NCI-H1694 (cell line): ENCODE measurements at regions not wholly inside any gene's neighbourhood (a gene's known extent, or its start where the extent isn't known, plus 50 kb on each side); places are given as distances from the start of the nearest gene placed in this dataset.

Experiments
- DNase-seq: peaks from one replicate; lab custom pipeline; 2025; lab: John Stamatoyannopoulos, UW

GRCh38 chr13:104843401-104843800 lies 1692.1 kb downstream of the EFNB2 start:
- DNase-seq, result no peak

DNA sequence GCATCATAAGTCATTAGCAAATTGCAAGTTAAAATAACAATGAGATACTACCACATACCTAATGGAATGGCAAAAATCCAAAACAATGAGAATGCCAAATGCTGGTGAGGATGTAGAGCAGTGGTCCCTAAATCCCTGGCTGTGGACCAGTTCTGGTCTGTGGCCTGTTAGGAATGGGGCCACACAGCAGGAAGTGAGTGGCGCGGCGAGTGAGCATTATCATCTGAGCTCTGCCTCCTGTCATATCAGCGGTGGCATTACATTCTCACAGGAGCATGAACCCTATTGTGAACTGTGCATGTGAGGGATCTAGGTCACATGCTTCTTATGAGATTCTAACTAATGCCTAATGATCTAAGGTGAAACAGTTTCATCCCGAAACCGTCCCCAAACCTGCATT lies 1694.4 kb downstream of the EFNB2 start:
- DNase-seq, result no peak

- no peak for DNase-seq
Observed at GRCh38 chr13:104837756-104838155, 1697.7 kb downstream of the EFNB2 start.

- no peak for DNase-seq
Observed at GRCh38 chr13:104833221-104833620, 1702.2 kb downstream of the EFNB2 start.

DNA sequence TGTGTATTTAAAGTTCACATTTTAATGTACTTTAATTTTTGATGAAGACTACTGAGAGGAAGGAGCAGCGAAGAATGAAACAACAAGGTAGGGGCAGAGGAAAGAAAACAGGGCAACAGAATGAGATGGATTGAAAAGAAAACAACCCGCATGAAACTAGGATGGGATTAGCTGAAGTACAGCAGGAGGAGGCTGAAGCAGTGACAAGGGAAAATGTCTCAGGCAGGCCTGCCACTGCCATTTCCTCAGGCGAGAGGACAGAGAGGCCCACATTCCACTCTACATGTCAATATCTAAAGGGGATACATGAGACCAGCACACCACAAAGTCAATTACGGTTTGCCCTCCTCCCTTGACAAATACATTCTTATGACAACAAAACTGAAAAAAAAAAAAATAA lies 1703.2 kb downstream of the EFNB2 start:
- no peak for DNase-seq

- DNase-seq, result no peak
Observed at GRCh38 chr13:104831831-104832230, 1703.6 kb downstream of the EFNB2 start.

DNA sequence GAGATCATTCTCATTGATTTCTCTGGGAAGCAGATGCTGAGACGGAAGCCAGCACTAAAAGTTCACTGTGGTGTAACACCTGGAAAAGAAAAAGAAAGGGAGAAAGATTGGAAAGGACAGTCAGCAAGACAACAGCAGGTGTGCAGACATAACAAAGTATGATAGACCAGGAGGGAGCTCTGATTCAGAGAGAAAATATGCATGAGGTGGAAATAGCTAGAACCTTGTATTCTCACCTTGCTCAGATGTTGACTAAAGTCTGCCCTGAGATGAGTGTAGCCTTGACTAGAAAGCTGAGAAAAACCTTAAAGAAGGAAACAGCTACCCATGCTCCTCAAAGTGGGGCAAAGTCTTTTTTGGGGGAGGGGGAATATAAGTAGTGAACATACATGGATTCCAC lies 1711.8 kb downstream of the EFNB2 start:
- no peak for DNase-seq

DNA sequence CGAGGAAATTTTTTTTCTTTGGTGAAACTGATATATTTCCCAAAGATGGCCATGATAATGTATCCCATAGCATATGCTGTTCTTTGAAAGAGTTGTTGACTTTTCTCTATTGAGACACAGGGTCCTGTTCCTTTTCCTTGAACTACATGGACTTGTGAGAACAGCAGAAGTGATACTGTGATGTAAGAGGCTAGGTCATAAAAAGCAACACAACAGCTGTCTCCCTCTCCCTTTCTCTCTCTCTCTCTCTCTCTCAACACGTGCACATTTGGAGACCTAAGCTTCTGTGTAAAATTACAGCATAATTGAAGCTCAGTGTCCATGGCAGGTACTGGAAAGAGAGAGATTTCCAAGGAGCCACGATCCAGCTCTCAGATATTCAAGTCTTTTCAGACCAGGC lies 1712.4 kb downstream of the EFNB2 start:
- no peak for DNase-seq

GRCh38 chr13:104817271-104817670 lies 1718.2 kb downstream of the EFNB2 start:
- no peak for DNase-seq

- no peak for DNase-seq
Observed at GRCh38 chr13:104816726-104817125, 1718.7 kb downstream of the EFNB2 start.

DNA sequence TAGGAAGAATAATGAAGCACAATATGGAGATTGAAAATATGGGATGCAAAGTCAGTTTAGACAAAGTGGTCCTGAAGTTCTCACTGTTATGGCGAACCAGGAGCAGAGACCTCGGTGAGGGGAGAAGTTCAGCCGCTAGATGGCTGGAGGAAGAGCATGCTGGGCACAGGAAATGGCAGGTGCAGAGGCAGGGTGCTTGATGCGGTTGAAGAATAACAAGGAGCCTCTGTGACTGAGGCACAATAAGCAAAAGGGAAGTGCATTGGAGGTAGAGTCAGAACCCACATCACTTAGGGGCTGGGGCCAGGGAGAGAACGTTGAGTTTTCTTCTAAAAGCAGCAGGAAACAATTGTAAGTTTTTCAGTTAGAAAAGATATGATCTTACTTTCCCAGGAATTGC lies 1725.2 kb downstream of the EFNB2 start:
- no peak for DNase-seq

DNA sequence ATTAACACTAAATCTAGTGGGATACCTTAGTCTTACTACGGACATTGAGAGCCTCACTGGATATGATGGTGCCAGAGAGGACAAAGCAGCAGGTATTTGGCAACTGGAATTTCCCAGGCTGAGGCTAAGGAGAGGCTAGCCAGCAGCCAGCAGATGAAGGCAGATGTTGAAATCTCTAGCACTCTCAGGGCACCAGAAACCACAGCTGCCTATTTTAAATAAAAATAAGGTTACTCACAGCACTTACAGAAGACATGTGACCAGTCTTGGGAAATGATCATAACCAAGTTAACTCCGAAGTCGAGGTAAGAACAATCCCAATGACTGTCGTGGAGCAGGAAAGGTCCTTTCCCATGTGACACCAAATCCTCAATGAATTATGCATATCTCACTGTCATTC lies 1726.0 kb downstream of the EFNB2 start:
- DNase-seq, result no peak

DNA sequence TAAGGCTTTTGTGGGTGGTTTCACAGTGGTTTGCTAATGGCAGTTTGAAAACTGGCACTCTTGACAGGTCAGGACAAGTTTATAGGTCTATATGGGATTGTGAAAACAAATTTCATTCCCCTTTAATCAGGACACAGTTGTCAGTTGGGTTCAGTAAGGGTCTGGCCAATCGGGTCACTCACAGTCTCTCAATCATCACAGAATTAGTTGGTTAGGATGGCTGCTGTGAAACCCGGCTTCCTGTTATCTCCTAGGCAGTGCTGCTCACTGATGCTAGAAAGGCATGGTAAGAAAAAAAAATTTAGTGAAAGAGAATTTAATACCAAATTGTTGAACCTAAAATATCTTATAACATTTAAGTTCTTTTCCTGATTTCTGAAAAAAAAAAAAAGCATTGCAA lies 1730.1 kb downstream of the EFNB2 start:
- no peak for DNase-seq

- DNase-seq, result no peak
Observed at GRCh38 chr13:104799152-104799551, 1732.9 kb upstream of the SLC10A2 start.

GRCh38 chr13:104798486-104798885 lies 1732.3 kb upstream of the SLC10A2 start:
- DNase-seq, result no peak

GRCh38 chr13:104796581-104796980 lies 1730.4 kb upstream of the SLC10A2 start:
- no peak for DNase-seq

DNA sequence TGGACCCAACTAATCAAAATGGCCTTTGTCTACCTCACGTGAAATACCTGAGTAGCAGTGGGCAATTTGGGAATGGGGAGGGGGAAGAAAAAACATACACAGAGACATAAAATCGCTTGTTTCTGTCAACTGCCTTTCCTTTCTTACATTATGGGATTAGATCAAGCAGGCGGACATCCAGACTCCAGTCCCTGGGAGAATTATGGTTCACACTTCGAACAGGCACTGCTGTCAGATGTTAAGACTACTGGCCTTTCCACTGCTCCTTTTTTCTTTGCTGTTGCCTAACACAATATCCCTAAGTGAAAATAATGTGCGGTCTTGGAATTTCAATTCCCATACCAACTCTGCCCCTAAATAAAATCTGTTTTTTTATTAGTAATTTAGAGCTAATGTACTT lies 1719.7 kb upstream of the SLC10A2 start:
- DNase-seq, result no peak

DNA sequence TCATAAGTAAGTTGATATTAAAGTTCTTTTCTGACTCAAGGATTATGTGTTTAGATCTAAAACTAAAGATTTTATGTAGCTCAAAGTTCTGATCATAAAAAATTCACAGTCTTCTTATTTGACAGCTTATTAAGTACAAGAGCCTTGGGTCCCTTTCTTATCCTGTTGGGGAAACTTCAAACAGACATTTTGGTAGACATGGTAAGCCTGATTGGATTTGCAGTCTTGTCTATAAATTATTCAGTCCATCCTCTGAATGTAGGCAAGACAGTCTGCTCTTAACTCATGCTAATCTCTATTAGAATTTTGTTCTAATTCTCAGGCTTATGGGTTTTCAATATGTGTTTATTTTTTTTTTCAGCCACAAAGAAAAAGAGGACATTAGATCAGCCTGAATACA lies 1718.7 kb upstream of the SLC10A2 start:
- DNase-seq, result no peak

DNA sequence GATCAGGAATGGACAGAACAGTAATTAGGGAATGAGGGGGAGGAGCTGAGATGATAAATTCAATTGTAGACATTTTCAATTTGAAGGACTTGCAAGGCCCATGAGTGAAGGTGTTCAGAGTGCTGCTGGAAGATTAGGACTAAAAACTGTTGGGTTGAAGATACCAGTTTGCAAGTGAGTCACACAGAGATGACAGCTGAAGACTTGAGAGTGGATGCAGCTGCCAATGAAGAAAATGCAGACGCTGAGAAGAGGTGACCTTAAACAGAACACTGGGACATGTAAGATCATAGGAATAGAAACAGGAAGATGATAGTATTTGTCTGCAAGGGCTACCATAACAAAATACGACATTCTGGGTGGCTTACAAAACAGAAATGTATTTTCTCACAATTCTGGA lies 1716.5 kb upstream of the SLC10A2 start:
- DNase-seq, result no peak

GRCh38 chr13:104779311-104779993 lies 1713.2 kb upstream of the SLC10A2 start:
- DNase-seq, result no peak

- DNase-seq, result peak; percentile 69
Observed at GRCh38 chr13:104773775-104774174, 1707.6 kb upstream of the SLC10A2 start.

DNA sequence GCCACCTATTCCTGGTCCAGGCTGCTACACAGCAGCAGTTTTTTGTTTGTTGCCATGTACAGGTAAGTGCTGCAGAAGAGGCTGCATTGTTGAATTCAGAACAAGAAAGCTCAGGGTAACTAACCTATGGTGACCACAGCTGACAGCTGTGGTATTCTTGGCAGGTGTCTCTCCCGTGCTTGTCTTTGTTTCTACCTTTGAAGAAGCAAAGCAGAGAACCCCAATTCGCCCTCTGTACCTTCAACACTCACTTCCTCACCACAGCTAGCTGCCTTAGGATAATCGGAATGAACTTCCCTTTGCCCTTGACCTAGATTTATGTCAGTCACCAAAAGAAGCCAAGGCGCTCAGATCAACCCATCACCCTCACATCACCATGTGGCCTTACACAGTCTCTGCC lies 1703.3 kb upstream of the SLC10A2 start:
- no peak for DNase-seq

DNA sequence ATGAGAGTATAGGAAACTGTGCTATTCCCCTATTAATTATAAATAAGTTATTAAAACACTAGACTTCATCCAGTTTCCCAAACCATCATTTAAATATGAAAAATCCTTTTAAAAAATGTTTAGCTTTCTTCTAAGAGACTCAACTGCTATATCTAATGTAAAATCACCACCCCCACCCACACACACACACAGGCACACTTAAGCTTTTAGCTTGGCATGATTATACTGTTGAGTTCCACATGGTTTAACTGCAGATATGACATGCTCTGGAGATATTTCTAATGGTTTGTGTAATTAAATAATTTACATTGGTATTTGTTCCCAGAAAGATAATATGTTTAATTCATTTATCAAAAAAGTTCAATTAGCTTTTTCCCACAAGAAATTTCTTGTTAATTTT lies 1700.1 kb upstream of the SLC10A2 start:
- no peak for DNase-seq

DNA sequence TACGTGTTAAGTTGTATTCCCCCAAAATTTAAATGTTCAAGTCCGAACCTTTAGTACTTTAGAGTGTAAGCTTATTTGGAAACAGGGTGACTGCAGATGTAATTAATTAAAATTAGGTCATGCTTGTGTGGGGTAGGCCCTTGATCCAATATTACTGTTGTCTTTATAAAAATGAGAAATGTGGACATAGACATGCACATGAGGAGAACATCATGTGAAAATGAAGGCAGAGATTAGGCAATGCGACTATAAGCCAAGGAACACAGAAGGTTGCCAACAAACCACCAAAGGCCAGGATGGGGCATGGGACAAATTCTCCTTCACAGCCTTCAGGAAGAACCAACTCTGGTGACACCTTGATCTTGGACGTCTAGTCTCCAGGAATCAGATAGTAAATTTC lies 1698.4 kb upstream of the SLC10A2 start:
- DNase-seq, result no peak

- DNase-seq, result no peak
Observed at GRCh38 chr13:104759069-104759468, 1692.9 kb upstream of the SLC10A2 start.
